HG03108 (cell line): ENCODE measurements at regions not wholly inside any gene's neighbourhood (a gene's known extent, or its start where the extent isn't known, plus 50 kb on each side); places are given as distances from the start of the nearest gene placed in this dataset.
"Not testable (repeated sequence)": the region's sequence is repeated elsewhere in the genome, so short reads cannot be mapped to it uniquely, and the experiment has no call there.

ENCODE experiments used
- ATAC-seq: cut with Tn5 transposase; IDR thresholded peaks from one replicate; pipeline ENCODE4 v1.9.1; 2021; ENCODE audit warnings: moderate library complexity; ENCODE audit not compliant: unreplicated experiment

GRCh38 chr1:60950224-60951063, 131.9 kb upstream of the NFIA start:
- no peak for ATAC-seq

GRCh38 chr1:60949826-60950197, 132.5 kb upstream of the NFIA start:
- no peak for ATAC-seq

- ATAC-seq = no peak
Observed at GRCh38 chr1:60949154-60949825, 133.1 kb upstream of the NFIA start.

GRCh38 chr1:60948486-60948885, 133.9 kb upstream of the NFIA start:
- ATAC-seq = no peak

GRCh38 chr1:60947367-60947766, 135.0 kb upstream of the NFIA start:
- ATAC-seq = no peak

- ATAC-seq = peak; percentile 80
Observed at GRCh38 chr1:60942896-60943638, 139.3 kb upstream of the NFIA start.

GRCh38 chr1:60942291-60942690, 140.1 kb upstream of the NFIA start:
- no peak for ATAC-seq

- not testable (repeated sequence) for ATAC-seq
Observed at GRCh38 chr1:60940685-60941084, 141.7 kb upstream of the NFIA start.

GRCh38 chr1:60937720-60938119, 144.6 kb upstream of the NFIA start:
- no peak for ATAC-seq

- no peak for ATAC-seq
Observed at GRCh38 chr1:60936591-60937342, 145.6 kb upstream of the NFIA start.

GRCh38 chr1:60936163-60936562, 146.2 kb upstream of the NFIA start:
- ATAC-seq = no peak

- ATAC-seq = no peak
Observed at GRCh38 chr1:60935599-60936110, 146.7 kb upstream of the NFIA start.

GRCh38 chr1:60930130-60930529, 152.2 kb upstream of the NFIA start:
- ATAC-seq = no peak

GRCh38 chr1:60924964-60925798, 157.2 kb upstream of the NFIA start:
- no peak for ATAC-seq

- no peak for ATAC-seq
Observed at GRCh38 chr1:60924165-60924564, 158.2 kb upstream of the NFIA start.

- ATAC-seq = no peak
Observed at GRCh38 chr1:60923389-60924087, 158.8 kb upstream of the NFIA start.

- ATAC-seq = no peak
Observed at GRCh38 chr1:60922304-60922703, 160.1 kb upstream of the NFIA start.

GRCh38 chr1:60921175-60921574, 161.2 kb upstream of the NFIA start:
- ATAC-seq = no peak

- ATAC-seq = no peak
Observed at GRCh38 chr1:60920561-60920960, 161.8 kb upstream of the NFIA start.
